Lung microvascular endothelial cell (primary cell): ENCODE measurements at regions not wholly inside any gene's neighbourhood (a gene's known extent, or its start where the extent isn't known, plus 50 kb on each side); places are given as distances from the start of the nearest gene placed in this dataset.

Experiments used
- DNase-seq, 2 donors: peaks; one replicate each; pipeline versions ENCODE4 v3.0.0 to v3.0.0-alpha.2; 2010; ENCODE audit warnings: low read depth in 2 of 2

GRCh38 chr3:144369129-144369879 is 397.7 kb downstream of the DIPK2A start:
- no peak for DNase-seq

GRCh38 chr3:144375088-144375487 is 403.5 kb downstream of the DIPK2A start:
- DNase-seq, result no peak

GRCh38 chr3:144380849-144381248 is 409.2 kb downstream of the DIPK2A start:
- DNase-seq, result no peak

DNA sequence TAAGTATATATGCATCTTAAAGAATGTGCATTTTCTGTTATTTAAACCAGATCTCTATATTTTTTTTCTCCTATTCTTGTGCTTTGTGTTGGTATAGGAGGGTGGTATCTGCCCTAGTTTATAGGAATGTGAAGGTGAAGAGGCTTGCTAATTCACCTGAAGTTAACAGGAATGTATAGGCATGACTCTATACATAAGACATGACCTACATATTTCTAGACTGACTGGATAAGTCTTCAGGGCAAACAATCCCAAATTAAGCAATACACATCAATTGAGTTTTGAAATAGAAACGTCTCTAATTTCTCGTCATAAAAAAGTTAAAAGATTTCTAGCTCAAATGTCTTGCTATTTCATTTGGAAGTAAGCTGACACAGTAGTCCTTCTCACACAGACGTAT is 410.0 kb downstream of the DIPK2A start:
- no peak for DNase-seq

DNA sequence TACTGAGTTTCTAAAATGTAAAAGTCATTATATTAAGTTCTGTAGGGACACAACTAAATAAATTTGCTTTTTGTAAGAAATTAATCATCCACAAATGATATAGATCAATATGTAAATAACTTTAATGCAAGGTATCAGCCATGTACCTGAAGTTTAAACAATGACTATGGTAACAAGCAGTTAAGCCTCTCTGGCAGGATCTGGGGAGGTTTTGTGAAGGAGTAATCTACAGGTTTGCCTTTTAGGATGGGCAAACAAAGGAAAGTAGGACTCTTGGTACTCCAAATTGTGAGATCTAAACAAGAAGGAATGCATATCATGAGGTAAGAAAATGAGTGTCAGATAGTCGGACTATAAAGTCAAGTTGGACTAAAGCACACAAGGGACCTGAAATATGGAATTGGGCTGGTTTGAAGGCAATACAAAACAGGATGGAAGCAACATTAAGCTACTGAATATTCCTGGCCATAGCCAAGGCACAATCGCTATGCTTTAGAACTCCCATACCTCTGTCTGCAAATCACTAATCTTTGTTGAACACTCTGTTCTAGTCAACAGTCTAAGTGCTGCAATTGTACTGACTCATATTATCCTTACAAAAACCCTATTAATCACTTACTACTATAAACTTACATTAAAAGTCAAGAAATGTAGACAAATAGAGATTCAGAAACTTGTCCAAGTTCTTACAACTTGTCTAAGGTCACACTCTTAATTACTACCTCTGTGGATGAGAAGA is 412.8 kb downstream of the DIPK2A start:
- no peak for DNase-seq

- DNase-seq, result no peak
These were observed 419.2 kb downstream of the DIPK2A start for GRCh38 chr3:144390786-144391185.

DNA sequence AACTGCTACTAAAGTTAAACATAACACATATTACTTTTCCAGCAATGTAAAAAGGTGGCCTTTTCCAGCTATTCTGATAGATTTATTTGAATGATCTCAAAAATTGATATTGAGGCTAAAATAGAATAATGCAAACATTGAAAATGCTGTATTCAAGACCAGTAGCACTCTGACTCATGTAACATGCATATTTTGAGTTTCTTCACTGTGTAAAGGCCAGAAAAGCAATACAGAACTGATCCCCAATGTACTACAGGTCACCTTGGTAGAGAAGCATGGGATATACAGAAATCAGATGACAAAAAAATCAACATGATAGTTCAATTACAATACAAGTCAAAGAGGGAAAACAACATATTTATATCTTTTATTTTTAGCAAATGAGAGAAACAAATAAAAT is 419.6 kb downstream of the DIPK2A start:
- DNase-seq, result no peak

DNA sequence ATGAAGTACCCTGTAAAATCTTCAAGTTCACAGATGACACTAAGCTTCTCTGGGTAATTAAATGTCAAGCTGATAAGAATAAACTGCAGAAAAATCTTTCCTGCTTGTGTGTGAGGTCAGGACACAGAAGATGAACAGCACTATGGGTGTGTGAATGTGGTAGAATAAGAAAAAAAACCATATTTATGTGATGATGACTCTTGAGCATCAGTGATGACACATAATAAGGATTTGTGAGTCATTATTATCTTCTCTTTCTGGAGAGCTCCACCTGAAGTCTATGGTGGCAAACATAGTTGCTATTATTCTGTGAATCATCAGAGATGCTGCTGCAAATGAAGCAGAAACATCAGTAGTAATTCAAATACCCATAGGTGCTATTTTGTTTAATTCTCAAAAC is 422.4 kb downstream of the DIPK2A start:
- no peak for DNase-seq

- no peak for DNase-seq
These were observed 430.8 kb downstream of the DIPK2A start for GRCh38 chr3:144402430-144402829.

DNA sequence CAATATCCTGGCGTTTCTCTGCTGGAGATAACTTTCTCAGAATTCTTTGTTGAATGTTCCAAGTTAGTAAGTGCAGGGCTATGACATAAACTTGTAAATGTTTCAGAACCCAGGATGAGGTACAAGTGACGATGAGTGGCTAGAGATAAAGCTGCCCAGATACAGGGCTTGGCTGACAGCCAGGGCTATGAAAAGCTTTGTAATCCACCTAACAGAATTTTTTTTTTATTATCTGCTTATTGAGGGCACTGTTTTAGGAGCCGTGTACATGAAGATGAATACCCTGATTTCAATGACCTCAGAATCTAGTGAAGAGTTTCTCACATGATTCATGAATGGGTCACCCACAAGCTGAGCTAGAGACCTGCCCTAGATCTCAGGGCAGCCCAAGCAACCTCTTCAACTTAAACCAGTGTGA is 431.4 kb downstream of the DIPK2A start:
- DNase-seq, result no peak

- DNase-seq, result no peak
These were observed 435.7 kb downstream of the DIPK2A start for GRCh38 chr3:144407335-144407734.

DNA sequence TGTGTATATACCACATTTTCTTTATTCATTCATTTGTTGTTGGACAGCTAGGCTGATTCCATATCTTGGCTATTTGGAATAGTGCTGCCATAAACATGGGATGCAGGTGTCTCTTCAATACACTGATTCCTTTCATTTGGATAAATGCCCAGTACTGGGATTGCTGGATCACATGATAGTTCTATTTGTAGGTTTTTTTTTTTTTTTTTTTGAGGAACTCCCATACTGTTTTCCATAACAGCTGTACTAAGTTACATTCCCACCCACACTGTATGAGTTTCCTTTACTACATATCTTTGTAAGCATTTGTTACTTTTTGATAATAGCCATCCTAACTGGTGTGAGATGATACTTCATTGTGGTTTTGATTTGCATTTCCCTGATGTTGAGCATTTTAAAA is 437.7 kb downstream of the DIPK2A start:
- DNase-seq, result no peak

- no peak for DNase-seq
These were observed 441.4 kb downstream of the DIPK2A start for GRCh38 chr3:144413068-144413467.

DNA sequence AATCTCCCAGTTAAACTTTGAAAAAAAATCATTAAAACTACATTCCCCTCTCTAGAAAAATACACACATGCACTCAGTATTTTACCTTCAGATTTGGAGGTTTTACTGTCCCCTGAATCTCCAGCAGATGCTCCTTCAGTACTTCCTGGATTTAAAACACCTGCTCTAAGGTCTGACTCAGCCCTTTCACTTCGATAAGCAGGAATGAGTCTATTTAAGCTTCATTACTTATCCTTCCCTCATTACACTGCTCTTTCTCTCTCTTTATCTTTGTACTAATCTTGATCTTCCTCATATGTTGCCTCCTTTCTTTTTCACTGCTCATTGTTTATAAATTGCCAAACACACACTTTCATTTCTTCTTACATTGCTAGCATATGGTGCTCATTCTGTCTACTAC is 443.9 kb downstream of the DIPK2A start:
- no peak for DNase-seq

GRCh38 chr3:144424606-144425005 is 453.0 kb downstream of the DIPK2A start:
- no peak for DNase-seq

- no peak for DNase-seq
These were observed 454.7 kb downstream of the DIPK2A start for GRCh38 chr3:144426366-144426765.

DNA sequence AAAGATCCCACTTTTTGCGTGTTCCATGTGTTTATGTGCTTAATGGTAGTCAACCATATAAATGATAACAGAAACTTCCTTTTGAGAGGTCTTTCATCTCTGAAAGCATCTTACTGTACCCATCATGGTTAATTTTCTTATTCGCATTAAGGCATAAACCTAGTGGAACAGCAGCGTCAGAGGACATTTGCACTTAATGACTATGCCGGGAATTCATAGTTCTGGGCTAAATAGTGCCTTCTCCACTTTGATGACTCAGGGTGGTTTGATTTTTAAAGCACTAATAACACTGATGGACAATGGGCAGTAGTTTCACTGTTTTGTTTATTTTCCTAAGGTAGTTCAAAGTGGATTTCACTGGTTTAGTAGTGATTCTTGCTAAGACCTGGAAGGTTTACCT is 455.3 kb downstream of the DIPK2A start:
- DNase-seq, result no peak

GRCh38 chr3:144429719-144430121 is 458.1 kb downstream of the DIPK2A start:
- peak in 1 of 2 donors; percentile 0 for DNase-seq

DNA sequence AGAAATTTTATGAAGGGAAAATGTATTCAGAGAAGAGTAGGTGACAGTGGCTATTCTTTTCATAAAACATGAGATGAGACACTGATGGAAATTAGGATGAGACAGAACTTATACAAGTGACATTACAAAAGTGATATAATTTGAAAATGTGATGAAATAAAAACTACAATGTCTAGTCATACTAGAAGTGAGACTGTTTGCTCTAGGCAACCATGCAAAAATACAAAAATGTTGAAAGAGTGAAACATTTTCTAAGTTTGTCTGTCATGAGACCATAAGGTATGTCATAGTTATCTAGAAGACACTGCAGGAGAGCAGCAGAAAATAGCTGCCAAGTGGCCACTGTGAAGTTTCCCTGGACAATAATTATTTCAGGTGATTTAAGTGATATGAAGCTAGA is 459.5 kb downstream of the DIPK2A start:
- DNase-seq, result no peak

- DNase-seq, result no peak
These were observed 461.4 kb downstream of the DIPK2A start for GRCh38 chr3:144433006-144433405.

GRCh38 chr3:144437989-144438388 is 466.4 kb downstream of the DIPK2A start:
- no peak for DNase-seq

- DNase-seq, result no peak
These were observed 472.4 kb downstream of the DIPK2A start for GRCh38 chr3:144444061-144444460.

GRCh38 chr3:144444546-144444945 is 472.9 kb downstream of the DIPK2A start:
- no peak for DNase-seq
